Smooth muscle cell (in vitro differentiated cells): ENCODE measurements at regions not wholly inside any gene's neighbourhood (a gene's known extent, or its start where the extent isn't known, plus 50 kb on each side); places are given as distances from the start of the nearest gene placed in this dataset.

Experiments
- DNase-seq: peaks from one replicate; lab custom pipeline; 2025; ENCODE audit not compliant: unreplicated experiment; lab: John Stamatoyannopoulos, UW
- H2AFZ ChIP-seq: fragments of 200-600 bp; sonication (generic); 2 replicates; pipeline ENCODE4 v1.6.0; 2016; ENCODE audit warnings: antibody characterized with exemption, low read depth, mild to moderate bottlenecking
- H3F3A ChIP-seq: fragments of 200-600 bp; sonication (generic); 2 replicates; pipeline ENCODE4 v1.6.0; 2017; ENCODE audit warnings: antibody characterized with exemption, low read depth
- H3K27ac ChIP-seq: fragments of 200-600 bp; sonication (generic); 2 replicates; pipeline ENCODE4 v1.5.1; 2016; ENCODE audit warnings: low read depth, mild to moderate bottlenecking
- H3K27me3 ChIP-seq: fragments of 200-600 bp; sonication (generic); 2 replicates; pipeline ENCODE4 v1.6.1; 2016; ENCODE audit warnings: low read depth, mild to moderate bottlenecking
- H3K36me3 ChIP-seq: fragments of 200-600 bp; sonication (generic); 2 replicates; pipeline ENCODE4 v1.5.1; 2016; ENCODE audit warnings: low read depth
- H3K4me1 ChIP-seq: fragments of 200-600 bp; sonication (generic); 2 replicates; pipeline ENCODE4 v1.5.1; 2016; ENCODE audit warnings: low read depth
- H3K4me2 ChIP-seq: fragments of 200-600 bp; sonication (generic); 2 replicates; pipeline ENCODE4 v1.6.0; 2016; ENCODE audit warnings: mild to moderate bottlenecking
- H3K4me3 ChIP-seq: fragments of 200-600 bp; sonication (generic); 2 replicates; pipeline ENCODE4 v1.5.1; 2016; ENCODE audit warnings: mild to moderate bottlenecking
- H3K79me2 ChIP-seq: fragments of 200-600 bp; sonication (generic); 2 replicates; pipeline ENCODE4 v1.6.0; 2016; ENCODE audit warnings: low read depth, mild to moderate bottlenecking
- H3K9ac ChIP-seq: fragments of 200-600 bp; sonication (generic); 2 replicates; pipeline ENCODE4 v1.6.0; 2016; ENCODE audit warnings: low read depth
- H3K9me3 ChIP-seq: fragments of 200-600 bp; sonication (generic); replicated peaks from 2 replicates; pipeline ENCODE4 v1.5.1; 2016; ENCODE audit warnings: low read depth
- H4K20me1 ChIP-seq: fragments of 200-600 bp; sonication (generic); 2 replicates; pipeline ENCODE4 v1.6.0; 2016; ENCODE audit warnings: low read depth
- WGBS: methylation state at CpG from one replicate; pipeline ENCODE4 v1.1.7; 2016; ENCODE audit warnings: low lambda C conversion rate; 5-methylcytosine and 5-hydroxymethylcytosine counted together
- TF ChIP-seq, protein P1 (sequence below): fragments of 200-600 bp; sonication (generic); IDR thresholded peaks from 2 replicates; pipeline ENCODE4 v1.5.1; 2017; ENCODE audit warnings: borderline replicate concordance, mild to moderate bottlenecking, antibody characterized with exemption; ENCODE audit not compliant: insufficient read depth, poor library complexity, severe bottlenecking

DNA sequence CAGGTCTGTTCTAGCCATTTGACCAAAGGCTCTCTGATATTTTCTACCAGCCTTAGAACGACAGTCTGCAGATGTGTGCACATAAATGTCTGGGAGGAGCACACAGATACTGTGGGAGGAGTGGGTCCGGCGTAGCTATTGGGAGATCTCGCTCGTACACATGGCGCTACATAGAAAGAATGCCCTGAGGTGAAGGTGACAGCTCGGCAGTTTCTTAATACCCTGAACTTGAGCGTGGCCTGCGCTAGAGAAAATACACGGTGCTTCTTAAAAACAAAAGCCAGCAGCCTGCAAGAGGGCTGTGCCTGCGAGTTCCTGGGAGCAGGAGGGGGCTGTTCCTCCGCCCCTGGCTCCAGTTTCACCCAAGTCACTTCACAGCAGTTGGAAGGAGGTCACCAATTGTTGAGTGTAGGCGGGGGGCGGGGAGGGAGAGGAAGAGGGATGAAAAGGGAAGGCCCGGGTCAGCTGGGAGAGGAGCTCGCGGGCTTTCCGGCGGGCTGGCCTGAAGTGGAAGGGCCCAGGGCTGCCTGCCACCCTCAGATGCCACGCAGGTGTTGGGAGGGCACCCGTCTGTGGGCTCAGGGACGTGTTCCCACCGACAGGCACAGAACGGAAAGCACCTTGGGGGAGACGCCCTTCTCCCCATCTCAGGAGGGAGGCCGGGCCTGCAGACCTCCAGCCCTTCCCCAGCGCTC lies 124.7 kb upstream of the ZNF516 start:
- H3K27me3 ChIP-seq, result no peaks in the 10 kb centered on the region
- H3F3A ChIP-seq, result peaks cover 6% of the 10 kb centered on the region
- H3K4me1 ChIP-seq, result peaks cover 37% of the 10 kb centered on the region
- H2AFZ ChIP-seq, result peak overlapping the region; percentile 96
- H3K36me3 ChIP-seq, result no peaks in the 10 kb centered on the region
- H3K4me2 ChIP-seq, result peak overlapping the region; percentile 94
- TF ChIP-seq, protein P1, sequence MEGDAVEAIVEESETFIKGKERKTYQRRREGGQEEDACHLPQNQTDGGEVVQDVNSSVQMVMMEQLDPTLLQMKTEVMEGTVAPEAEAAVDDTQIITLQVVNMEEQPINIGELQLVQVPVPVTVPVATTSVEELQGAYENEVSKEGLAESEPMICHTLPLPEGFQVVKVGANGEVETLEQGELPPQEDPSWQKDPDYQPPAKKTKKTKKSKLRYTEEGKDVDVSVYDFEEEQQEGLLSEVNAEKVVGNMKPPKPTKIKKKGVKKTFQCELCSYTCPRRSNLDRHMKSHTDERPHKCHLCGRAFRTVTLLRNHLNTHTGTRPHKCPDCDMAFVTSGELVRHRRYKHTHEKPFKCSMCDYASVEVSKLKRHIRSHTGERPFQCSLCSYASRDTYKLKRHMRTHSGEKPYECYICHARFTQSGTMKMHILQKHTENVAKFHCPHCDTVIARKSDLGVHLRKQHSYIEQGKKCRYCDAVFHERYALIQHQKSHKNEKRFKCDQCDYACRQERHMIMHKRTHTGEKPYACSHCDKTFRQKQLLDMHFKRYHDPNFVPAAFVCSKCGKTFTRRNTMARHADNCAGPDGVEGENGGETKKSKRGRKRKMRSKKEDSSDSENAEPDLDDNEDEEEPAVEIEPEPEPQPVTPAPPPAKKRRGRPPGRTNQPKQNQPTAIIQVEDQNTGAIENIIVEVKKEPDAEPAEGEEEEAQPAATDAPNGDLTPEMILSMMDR, result no peak
- peak overlapping the region; percentile 52 for H3K4me3 ChIP-seq
- no peak overlapping the region for H3K9ac ChIP-seq
- peak overlapping the region; percentile 37 for H3K27ac ChIP-seq
- H4K20me1 ChIP-seq, result no peaks in the 10 kb centered on the region
- H3K79me2 ChIP-seq, result no peaks in the 10 kb centered on the region
- WGBS, result 6% methylated on average over 18 of the region's 27 CpGs
- peak; percentile 62 for DNase-seq
- H3K9me3 ChIP-seq, result no peaks in the 10 kb centered on the region

DNA sequence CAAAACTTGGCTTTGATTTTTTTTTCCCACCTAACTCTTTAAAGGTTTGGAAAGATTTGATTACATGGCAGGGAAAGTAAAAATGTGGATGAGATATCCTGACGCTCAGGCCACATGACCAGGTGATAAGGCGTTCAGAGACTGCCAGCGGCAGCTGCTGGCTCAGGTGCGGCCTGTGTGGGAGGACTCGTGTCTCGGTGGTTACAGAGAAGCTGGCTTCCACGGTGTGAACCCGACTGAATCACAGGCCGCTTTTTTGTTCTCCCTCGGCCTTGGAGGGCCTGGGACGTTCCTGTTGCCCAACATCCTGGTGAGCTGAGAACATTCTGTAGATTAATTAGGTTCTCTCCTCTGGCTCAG lies 124.2 kb upstream of the ZNF516 start:
- DNase-seq, result no peak

DNA sequence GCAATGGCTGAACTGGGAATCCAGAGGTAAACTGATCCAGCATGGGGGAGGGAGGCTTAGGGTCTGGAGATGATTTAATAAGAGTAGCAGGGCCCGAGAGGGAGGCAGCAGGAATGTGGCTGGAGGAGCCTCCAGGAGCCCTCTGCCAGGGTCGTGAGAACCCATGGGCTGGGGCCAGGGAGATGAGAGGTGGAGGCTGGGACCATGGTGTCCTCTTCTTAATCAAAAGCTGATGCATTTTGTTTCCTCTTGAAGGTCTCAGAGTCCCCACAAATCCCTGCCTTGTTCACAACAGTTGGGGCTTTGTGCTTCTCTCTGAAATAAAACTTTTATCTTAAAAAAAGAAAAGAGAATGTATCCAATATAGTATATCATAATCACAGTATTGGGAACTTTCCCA lies 123.7 kb upstream of the ZNF516 start:
- Histone ChIP-seq H3K27ac (peak overlapping the region; percentile 37), H3K27me3 (no peaks in the 10 kb centered on the region), H3K9me3 (no peaks in the 10 kb centered on the region), H3F3A (peaks cover 6% of the 10 kb centered on the region), H2AFZ (no peak overlapping the region), H3K4me3 (no peak overlapping the region), H3K36me3 (no peaks in the 10 kb centered on the region), H3K79me2 (no peaks in the 10 kb centered on the region), H3K9ac (no peak overlapping the region), H3K4me1 (peaks cover 37% of the 10 kb centered on the region), H3K4me2 (no peak overlapping the region), H4K20me1 (no peaks in the 10 kb centered on the region)
- DNase-seq, result no peak
- TF ChIP-seq, protein P1, result no peak
- 90% methylated on average over 2 of the region's 2 CpGs for WGBS

More for the DNA sequence above, 124.2 kb upstream of the ZNF516 start:
- Histone ChIP-seq H3F3A (peaks cover 6% of the 10 kb centered on the region), H4K20me1 (no peaks in the 10 kb centered on the region), H3K4me3 (peak overlapping the region; percentile 52), H3K27ac (peak overlapping the region; percentile 37), H3K36me3 (no peaks in the 10 kb centered on the region), H3K4me2 (peak overlapping the region; percentile 94), H2AFZ (peak overlapping the region; percentile 96), H3K9ac (no peak overlapping the region), H3K4me1 (peaks cover 37% of the 10 kb centered on the region), H3K79me2 (no peaks in the 10 kb centered on the region), H3K27me3 (no peaks in the 10 kb centered on the region), H3K9me3 (no peaks in the 10 kb centered on the region)
- TF ChIP-seq, protein P1, result no peak
- 36% methylated on average over 11 of the region's 11 CpGs for WGBS

DNA sequence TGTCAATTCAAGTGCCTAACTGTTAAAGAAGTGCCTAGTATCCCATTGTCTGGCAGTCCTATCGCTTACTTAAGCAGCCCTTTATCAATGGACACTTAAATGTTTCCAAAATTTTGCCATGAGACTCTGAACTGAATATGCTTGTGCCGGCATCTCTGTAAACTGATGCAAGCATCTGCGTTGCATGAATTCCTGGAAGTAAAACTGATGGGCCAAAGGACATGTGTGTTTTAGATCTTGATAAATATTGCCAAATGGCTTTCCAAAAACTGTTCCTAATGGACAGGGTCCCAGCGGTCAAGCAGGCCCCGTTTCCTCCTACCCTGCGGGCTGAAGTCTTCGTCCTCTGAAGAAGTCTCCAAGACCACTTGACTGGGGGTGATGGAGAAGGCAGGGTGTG lies 121.3 kb upstream of the ZNF516 start:
- H3K4me1 ChIP-seq, result peaks cover 19% of the 10 kb centered on the region
- no peak overlapping the region for H3K27ac ChIP-seq
- TF ChIP-seq, protein P1, result no peak
- no peaks in the 10 kb centered on the region for H3K79me2 ChIP-seq
- peaks cover 6% of the 10 kb centered on the region for H3F3A ChIP-seq
- no peaks in the 10 kb centered on the region for H3K36me3 ChIP-seq
- no peaks in the 10 kb centered on the region for H3K27me3 ChIP-seq
- H2AFZ ChIP-seq, result no peak overlapping the region
- no peak overlapping the region for H3K4me3 ChIP-seq
- 89% methylated on average over 7 of the region's 7 CpGs for WGBS
- no peak for DNase-seq
- H3K9me3 ChIP-seq, result no peaks in the 10 kb centered on the region
- no peak overlapping the region for H3K9ac ChIP-seq
- H3K4me2 ChIP-seq, result no peak overlapping the region
- no peaks in the 10 kb centered on the region for H4K20me1 ChIP-seq
